Right forelimb (tissue), 1 donor: ENCODE measurements at regions not wholly inside any gene's neighbourhood (a gene's known extent, or its start where the extent isn't known, plus 50 kb on each side); places are given as distances from the start of the nearest gene placed in this dataset.
"Not testable (repeated sequence)": the region's sequence is repeated elsewhere in the genome, so short reads cannot be mapped to it uniquely, and the experiment has no call there.

Experiments
- DNase-seq: peaks from one replicate; pipeline ENCODE4 v3.0.0-alpha.2; 2018

DNA sequence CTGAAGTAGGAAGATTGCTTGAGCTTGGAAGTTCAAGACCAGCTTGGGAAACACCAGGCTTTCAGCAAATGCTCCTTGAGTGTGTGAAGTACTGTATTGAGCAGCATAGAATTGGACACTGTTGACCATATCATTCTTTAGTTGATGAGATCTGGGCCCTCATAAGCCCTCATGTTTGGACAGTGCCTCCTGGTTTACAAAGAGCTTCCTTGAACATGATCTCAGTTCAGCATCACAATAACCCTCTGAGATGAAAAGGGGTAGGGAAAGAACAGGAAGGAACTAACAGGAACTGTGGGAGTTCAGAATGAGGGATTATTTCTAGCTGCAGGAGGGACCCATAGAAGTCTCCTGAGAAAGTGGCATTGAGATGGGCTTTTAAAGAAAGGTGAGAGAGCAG, 153.2 kb downstream of the C12orf75 start:
- no peak for DNase-seq

DNA sequence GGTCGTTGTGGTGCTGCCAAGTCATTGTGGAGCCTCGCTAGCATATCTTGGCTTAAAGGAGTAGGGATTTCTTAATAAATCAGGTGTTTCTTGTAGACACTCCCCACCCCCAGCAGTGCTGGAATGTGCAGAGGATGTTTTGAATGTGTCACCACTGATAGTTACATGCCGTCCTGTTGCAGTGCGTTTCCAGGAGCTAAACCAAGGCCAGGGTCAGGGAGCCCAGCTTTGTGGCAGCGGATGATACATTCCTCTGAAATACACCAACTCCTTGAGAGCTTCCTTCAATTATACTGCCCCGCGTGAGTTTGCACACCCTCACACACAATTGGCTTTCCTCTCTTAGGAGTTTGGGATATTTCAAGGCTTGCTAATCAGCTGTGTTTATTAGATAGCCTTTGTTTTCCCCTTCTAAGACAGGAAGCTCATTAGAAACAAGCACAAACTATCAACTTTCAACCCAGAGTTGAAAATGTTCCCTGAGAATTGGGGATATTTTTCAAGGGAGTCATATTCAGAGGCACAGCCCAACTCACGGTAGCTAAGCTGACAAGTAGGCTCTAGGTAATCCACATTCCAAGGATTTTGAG, 154.9 kb downstream of the C12orf75 start:
- DNase-seq: no peak

DNA sequence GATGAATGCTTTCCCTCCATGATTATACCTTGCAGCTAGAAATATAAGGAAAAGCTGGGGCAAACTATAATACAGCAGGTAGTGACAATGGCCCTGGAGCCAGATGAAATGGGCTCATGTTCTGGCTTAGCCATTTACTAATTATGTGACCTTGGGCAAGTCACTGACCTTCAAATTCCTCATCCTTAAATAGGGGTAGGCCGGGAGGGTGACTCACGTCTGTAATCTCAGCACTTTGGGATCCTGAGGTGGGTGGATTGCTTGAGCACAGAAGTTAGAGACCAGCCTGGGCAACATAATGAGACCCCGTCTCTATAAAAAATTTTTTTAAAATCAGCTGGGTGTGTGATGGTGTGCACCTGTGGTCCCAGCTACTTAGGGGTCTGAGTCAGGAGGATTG, 155.4 kb downstream of the C12orf75 start:
- no peak for DNase-seq

DNA sequence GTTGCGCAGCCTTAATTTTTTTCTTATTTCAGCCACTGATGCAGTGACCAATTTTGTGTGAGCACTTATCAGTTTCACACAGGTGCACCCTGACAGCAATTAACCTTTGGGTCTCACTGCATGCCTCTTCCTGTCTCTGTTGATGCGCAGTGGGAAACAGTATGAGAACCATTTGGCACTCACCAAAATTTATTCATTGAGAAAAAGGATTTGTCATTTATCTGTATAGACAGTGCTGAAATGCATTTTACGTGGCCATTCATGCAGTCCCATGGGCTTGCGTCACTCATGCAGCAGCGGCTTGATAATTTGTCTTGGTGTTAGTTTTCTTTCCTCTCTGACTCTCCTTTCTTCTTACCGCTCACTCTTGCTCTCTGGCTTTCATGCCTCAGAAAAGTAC, 157.5 kb downstream of the C12orf75 start:
- DNase-seq: no peak

DNA sequence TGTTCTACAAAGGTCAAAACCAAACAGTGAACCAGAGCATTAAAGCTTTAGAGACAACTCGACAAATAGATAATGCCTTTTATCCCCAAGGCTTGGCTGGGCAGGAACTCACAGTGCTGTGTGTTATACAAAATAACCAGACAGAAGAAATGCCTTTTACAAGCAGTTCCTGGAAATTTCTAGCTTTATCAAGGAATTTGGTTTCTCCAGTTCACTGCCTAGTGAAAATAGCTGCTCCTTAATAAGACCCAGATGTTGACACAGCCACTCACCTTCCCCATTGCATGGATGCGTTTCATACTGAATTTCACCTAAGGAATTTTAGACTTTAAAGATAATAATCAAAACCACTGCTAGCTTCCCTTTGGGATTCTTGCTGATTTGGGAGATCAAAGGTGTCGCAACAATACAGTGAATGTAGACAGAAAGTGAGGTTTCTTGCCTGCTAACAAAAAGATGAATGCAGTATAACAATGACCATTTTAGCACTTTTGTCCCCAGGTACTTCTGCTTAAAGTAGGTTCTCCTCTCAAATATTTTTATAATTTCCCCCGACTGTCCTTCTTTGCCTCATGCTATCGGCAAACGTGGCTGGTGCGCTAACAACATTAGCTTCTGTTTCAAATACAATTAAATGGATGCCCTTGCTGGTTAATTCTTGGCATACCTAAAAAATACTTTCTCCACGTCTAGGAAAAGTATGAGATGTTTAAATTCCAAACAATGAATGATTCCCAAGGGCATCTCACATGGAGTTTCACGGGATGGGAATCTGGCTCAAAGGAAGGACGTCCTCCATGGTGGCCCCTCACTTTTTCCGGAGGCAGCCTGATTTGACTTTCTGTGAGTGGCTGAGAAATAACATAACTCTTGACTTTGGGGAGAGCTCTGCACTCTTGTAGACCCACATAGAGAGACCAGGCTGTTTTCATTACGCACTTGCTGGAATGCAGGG, 162.4 kb downstream of the C12orf75 start:
- no peak for DNase-seq

DNA sequence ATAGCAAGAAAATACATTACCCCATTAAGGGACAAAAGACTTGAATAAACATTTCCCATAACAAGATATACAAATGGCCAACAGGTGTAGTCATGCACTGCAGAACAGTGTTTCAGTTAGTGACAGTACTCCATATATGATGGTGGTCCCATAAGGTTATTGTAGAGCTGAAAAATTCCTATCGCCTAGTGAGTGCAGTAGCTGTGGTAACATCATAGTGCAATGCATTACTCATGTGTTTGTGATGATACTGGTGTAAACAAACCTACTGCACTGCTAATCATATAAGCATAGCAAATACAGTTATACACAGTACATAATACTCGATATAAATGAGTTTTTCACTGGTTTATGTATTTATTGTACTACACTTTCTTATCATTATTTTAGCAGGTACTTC, 168.7 kb downstream of the C12orf75 start:
- DNase-seq: no peak

DNA sequence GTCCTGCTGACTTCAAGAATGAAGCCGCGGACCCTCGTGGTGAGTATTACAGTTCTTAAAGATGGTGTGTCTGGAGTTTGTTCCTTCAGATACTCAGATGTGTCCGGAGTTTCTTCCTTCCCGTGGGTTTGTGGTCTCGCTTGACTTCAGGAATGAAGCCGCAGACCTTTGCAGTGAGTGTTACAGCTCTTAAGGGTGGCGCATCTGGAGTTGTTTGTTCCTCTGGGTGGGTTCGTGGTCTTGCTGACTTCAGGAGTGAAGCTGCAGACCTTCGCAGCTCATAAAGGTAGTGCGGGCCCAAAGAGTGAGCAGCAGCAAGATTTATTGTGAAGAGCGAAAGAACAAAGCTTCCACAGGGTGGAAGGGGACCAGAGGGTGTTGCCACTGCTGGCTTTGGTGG, 170.2 kb downstream of the C12orf75 start:
- DNase-seq: not testable (repeated sequence)

DNA sequence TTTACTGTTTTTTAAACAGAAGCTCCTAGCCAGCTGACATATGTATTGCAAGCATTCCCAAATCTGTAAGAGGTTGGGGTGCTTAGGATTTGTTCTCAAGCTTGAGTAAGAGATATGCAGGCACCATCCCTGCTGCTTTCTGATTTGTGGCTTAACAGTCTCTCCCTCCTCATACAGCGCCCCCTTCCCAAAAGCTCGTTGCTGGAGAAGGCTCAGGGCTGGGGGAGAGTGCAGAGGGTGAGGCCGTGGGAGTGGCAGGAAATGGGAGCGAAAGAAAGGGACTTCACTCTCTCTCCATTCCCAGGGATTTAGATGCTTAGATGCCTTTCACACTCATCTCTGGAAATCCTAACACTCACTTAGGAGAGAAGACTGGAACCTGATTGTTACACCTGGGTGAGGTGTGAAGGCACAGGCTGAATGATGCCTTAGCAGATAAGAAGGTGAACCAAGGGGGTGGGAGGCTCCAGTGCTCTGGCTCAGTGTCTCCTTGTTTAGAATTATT, 172.0 kb downstream of the C12orf75 start:
- no peak for DNase-seq

DNA sequence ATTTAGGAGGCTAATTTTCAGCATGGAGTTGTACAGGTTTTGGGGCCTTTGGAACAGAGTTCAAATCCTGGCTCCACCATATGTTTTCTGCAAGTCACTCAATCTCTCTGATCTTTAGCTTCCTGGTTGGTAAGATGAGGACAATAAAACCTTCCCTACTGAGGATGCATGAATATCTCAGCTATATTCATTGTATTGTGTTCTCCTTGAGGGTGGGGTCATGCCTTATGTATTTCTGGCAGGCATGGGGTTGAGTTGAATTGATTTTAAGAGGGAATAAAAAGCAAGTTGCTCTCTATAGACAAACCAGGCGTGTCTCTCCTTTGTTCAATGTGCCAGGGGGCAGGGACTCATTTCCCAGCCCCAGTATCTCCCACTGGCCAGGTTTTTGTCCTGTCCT, 173.1 kb downstream of the C12orf75 start:
- DNase-seq: no peak

DNA sequence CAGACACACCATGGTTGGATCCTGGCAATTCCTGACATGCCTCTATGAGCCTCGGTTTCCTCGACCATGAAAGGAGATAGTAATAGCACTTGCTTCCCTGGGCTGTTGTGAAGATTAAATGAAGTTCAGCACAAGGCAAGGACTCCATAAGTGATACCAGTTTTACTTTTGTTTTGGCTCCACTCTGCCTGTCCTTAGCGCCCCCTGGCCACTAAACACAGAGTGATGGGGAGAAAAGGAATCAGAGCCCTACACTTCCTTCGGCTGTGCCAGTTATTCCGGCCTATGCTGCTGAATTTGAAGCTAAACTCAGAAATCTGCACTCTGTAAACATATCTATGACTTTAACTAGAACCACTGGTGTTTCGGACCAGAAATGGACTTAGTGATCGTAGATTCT, 173.8 kb downstream of the C12orf75 start:
- DNase-seq: no peak

DNA sequence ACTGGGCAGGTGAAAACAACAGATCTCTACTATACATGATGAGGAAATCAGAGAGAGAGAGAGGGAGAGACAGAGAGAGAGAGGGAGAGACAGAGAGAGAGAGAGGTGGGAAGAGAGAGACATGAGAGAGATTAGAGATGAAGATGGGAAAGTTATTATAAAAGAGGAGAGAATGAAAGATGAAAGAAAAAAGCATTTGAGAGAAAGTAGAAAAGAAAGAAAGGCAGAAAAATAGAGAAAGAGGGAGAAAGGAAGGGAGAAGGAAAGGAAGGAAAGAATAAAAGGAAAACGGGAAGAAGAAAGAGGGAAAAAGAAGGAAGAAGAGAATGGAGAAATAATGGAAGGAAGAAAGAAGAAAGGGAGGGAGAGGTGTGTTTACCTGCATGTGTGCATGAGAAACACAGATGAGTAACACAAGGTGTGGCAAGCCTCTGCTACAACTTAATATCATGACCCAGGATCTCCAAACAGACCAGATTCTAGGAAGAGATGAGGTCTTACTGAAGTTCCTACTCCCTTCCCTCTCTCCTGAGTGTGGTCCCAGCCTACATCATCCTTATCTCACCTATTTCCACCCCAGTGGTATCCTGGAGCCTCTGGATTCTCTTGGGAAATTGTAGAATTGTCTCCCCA, 176.3 kb downstream of the C12orf75 start:
- no peak for DNase-seq

DNA sequence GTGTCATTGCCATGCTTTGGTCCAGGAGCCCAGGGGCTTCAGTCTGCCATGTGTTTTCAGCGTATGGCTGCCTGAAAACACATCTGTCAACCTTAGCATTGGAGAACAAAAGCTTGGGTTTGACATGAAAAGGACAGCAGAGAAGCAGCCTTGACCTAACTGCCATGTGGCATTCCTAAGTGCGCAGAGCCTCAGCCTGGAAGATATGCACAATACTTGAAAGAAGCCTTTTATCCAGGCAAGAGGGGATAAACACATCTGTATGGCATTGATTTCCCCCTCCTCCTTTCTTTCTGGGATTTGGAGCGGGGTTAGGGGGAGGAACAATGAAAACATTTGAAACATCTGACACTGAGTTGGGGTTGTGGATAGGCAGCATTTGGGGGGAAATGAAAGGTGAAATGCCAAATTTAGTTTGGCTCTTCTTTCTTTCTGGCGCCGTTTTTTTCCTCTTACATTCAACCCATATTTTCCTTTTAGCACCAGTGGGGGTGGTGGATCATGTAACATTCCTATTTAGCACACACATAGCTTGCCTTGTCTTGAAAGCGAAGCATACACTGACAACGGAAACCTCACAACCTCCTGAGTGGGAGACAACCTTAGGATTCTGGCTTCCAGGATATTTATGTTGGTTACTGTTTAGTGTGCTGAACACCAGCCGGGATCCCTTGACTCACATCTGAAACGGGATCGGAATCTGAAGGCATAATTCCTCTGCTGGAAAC, 177.0 kb downstream of the C12orf75 start:
- DNase-seq: no peak

DNA sequence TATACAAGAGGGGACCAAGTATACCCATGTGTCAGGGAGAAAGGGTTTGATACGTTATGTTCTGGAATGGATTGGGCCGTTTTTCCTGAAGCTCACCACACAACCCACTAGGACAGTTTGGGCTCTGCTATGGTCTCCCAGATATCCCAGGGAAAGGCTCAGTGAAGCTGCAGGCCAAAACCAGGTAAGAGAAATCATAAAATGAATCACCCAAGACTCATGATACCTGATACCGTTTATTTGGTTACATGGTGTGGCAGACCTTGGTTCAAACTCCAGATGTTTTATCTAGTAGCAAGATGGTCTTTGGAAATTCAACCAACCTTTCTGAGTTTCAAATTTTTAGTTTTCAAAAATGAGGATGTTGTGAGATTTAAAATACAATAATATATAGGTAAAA, 177.6 kb downstream of the C12orf75 start:
- no peak for DNase-seq

DNA sequence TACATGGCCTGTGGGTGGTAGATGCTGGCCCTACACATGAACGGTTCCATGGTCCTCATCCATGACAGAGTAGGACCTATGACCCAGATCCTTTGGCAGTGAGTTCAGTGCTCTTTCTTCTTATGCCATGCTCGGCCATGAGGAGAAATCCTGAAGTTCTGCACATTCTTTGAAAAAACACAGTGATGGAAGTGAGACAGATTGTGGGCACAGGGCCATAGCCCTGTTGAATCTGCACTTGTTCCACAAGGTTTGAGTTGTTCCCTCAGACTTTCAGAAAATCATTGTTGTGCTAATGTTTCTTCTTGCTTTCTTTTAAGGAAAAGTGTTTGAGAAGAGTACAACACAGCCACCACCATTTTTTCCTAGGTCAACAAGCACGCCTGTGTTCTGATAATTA, 180.0 kb downstream of the C12orf75 start:
- DNase-seq: no peak

DNA sequence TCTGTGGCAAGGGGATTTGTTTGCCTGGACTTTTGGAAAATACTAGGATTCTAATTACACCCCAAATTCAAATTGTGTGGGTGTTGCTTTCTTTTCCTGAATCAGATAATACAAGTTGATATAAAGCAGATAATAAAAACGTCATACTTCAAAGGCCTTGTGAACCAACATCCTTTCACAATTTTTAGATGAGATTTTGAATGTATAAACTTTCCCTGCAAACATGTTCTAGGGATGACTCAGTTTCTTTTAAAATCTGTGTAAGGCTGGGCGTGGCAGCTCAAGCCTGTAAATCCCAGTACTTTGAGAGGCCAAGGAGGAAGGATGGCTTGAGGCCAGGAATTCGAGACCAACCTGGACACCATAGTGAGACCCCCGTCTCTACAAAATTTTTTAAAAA, 182.4 kb downstream of the C12orf75 start:
- not testable (repeated sequence) for DNase-seq

DNA sequence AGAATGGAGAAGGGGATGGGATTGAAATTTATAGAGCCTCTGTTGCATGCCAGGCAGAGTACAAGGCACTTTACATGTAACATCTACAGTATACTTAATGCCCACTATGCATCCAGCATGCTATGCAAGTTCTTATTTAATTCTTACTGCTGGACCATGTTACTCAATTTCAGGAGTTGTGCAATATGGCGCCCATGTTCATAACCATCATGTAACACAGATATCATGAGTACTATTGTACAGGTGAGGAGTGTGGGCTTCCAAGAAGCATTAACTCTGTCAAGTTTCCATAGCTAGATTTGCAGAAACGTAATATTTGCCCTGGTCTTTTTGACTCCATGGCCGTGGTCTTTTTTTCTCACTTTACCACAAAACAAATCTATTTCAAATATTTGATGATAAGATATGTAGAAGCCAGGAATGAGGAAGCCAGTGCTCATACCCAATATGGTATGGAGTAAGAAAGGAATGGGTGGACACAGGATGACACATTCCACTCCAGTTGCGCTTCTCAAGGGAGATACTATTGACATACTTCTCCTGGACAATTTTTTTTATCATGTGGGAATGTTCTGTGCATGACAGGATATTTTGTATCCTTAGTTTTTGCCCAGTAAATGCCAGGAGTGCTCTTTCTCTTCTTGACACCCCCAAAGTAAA, 191.8 kb downstream of the C12orf75 start:
- DNase-seq: no peak

DNA sequence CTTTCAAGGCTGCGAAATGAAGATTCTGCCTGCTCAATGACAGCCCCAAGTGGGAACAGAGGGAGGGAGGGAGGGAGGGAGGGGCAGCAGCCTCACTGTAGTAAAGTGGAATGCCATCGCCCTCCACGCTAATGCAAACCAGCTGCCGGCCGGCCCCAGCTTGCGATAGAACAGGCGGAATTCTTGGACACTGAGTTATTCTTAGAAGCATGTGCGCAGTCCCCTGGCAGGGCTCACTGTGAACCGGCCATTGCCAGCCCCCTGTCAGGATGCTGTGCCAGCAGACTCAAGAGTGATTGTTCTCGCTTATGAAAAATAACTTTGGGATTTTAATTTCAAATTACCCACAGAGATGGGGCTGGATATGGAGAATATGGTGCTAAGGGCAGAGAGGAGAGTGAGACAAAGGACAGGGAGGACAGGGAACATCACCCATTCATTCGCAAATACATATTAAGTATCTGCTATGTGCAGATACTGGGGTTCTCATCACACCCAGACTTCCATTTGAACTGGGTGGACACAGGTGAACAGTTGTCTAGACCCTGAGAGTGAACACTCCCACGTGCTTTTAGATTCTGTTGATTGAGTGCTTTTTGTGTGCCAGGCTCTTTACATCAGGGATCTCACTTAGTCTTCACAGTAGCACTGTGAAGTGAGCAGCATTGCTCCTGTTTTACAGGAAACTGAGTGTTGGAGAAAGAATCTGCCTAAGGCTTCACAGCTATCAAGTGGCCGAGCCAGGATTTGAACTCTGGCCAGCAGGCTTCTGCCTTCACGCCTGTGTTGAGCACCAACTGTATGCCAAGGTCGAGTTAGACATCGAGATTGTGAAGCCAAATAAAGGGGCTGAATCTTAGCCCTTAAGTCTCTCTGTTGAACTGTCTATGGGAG, 192.9 kb downstream of the C12orf75 start:
- peak; percentile 89 for DNase-seq

DNA sequence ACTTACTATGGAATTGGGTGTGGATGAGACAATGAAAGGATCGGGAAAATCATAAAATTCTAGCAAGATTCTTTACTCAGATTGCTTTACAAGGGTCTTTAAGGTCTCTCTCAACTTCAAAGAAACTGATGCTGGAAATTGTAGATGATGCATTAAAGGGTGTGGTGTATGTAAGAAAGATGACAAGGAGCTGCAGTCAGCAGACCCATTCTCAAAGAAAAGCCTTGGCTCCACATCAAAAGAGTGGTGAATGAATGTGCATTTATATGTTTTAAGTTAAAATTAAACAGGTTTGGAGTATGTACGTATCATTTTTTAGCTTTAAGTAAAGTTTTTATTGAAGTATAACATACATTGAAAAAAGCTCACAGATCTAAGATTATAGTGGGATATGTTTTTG, 194.5 kb downstream of the C12orf75 start:
- DNase-seq: no peak

DNA sequence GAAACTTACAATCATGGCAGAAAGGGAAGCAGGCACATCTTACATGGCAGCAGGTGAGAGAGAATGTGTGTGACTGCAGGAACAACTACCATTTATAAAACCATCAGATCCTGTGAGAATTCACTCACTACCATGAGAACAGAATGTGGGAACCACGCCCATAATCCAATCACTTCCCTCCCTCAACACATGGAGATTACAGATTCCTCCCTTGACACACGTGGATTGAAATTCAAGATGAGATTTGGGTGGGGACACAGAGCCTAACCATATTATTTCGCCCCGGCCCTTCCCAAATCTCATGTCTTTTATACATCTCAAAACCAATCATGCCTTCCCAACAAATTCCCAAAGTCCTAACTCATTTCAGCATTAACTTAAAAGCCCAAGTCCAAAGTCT, 203.6 kb downstream of the C12orf75 start:
- no peak for DNase-seq

DNA sequence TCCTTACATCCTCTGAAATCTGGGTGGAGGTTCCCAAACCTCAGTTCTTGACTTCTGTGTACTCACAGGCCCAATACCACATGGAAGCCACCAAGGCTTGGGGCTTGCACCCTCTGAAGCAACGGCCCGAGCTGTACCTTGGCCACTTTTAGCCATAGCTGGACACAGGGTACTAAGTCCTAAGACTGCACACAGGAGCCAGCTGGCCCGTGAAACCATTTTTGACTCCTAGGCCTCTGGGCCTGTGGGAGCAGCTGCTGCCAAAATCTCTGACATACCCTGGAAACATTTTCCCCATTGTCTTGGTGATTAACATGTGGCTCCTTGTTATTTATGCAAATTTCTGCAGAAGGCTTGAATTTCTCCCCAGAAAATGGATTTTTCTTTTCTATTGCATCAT, 204.5 kb downstream of the C12orf75 start:
- DNase-seq: not testable (repeated sequence)

DNA sequence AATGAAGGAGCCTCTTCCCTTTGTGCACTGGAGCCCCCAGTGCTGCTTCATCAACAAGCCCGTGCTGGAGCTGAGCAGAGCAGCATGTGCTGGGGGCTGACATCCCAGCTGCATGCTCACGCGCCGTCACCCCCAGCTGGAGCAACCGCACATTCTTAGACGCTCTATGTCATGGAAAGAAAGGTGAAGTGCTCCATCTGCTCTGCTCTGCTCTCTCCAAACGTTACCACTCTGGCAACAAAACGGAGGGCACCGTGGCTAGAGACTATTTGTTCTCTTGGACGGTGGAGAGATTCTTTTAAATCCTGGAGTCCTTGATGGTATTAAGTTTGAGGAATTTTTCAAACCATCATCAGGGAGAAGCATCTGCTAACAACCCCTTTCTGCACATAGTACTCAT, 208.4 kb downstream of the C12orf75 start:
- no peak for DNase-seq
